ENCODE measurements at regions not wholly inside any gene's neighbourhood (a gene's known extent, or its start where the extent isn't known, plus 50 kb on each side); places are given as distances from the start of the nearest gene placed in this dataset.

GRCh38 chr13:76123548-76123947, 487.4 kb downstream of the LMO7 start:
- no peak for DNase-seq (ENCODE audit: extremely low spot score in 2 of 2)
- H3K27ac ChIP-seq, result no peak overlapping the region
- H3K27me3 ChIP-seq, result no peaks in the 10 kb centered on the region
- H3K9me3 ChIP-seq, result no peaks in the 10 kb centered on the region
- no peak overlapping the region for H3K4me3 ChIP-seq
- H3K4me1 ChIP-seq, result no peaks in the 10 kb centered on the region
- no peak for TF ChIP-seq POLR2A (IDR thresholded peaks at IDR 0.05)
- TF ChIP-seq POLR2AphosphoS5 (IDR thresholded peaks at IDR 0.05; ENCODE audit: insufficient read depth in 1 of 2, low read depth in 1 of 2), result no peak
- TF ChIP-seq CTCF (IDR thresholded peaks at IDR 0.05), result no peak
- intact Hi-C loops (cut with DNase I), result no loop called here
- H3K36me3 ChIP-seq, result no peaks in the 10 kb centered on the region

- Histone ChIP-seq H3K27ac (no peak overlapping the region), H3K9me3 (no peaks in the 10 kb centered on the region), H3K4me3 (no peak overlapping the region), H3K4me1 (no peaks in the 10 kb centered on the region), H3K36me3 (no peaks in the 10 kb centered on the region), H3K27me3 (no peaks in the 10 kb centered on the region)
- no peak for DNase-seq (ENCODE audit: extremely low spot score in 2 of 2)
- intact Hi-C loops (cut with DNase I), result no loop called here
- no peak for TF ChIP-seq POLR2AphosphoS5 (IDR thresholded peaks at IDR 0.05; ENCODE audit: insufficient read depth in 1 of 2, low read depth in 1 of 2)
- TF ChIP-seq POLR2A (IDR thresholded peaks at IDR 0.05), result no peak
- no peak for TF ChIP-seq CTCF (IDR thresholded peaks at IDR 0.05)
Measured at GRCh38 chr13:76116751-76117360, 480.7 kb downstream of the LMO7 start.

- no peak for DNase-seq (ENCODE audit: extremely low spot score in 2 of 2)
- Histone ChIP-seq H3K36me3 (no peaks in the 10 kb centered on the region), H3K9me3 (no peaks in the 10 kb centered on the region), H3K4me1 (no peaks in the 10 kb centered on the region), H3K27me3 (no peaks in the 10 kb centered on the region), H3K4me3 (no peak overlapping the region), H3K27ac (no peak overlapping the region)
- no peak for TF ChIP-seq CTCF (IDR thresholded peaks at IDR 0.05)
- TF ChIP-seq POLR2A (IDR thresholded peaks at IDR 0.05), result no peak
- TF ChIP-seq POLR2AphosphoS5 (IDR thresholded peaks at IDR 0.05; ENCODE audit: insufficient read depth in 1 of 2, low read depth in 1 of 2), result no peak
- intact Hi-C loops (cut with DNase I), result no loop called here
Measured at GRCh38 chr13:76106763-76107162, 470.6 kb downstream of the LMO7 start.

- H3K4me3 ChIP-seq, result no peak overlapping the region
- no peak overlapping the region for H3K27ac ChIP-seq
- H3K4me1 ChIP-seq, result no peaks in the 10 kb centered on the region
- H3K9me3 ChIP-seq, result no peaks in the 10 kb centered on the region
- no peak for DNase-seq (ENCODE audit: extremely low spot score in 2 of 2)
- no peaks in the 10 kb centered on the region for H3K36me3 ChIP-seq
- H3K27me3 ChIP-seq, result no peaks in the 10 kb centered on the region
- TF ChIP-seq POLR2AphosphoS5 (IDR thresholded peaks at IDR 0.05; ENCODE audit: insufficient read depth in 1 of 2, low read depth in 1 of 2), result no peak
- intact Hi-C loops (cut with DNase I), result no loop called here
Measured at GRCh38 chr13:76094645-76095044, 458.5 kb downstream of the LMO7 start.

GRCh38 chr13:76091076-76091475, 454.9 kb downstream of the LMO7 start:
- Histone ChIP-seq H3K27ac (no peak overlapping the region), H3K4me1 (no peaks in the 10 kb centered on the region), H3K4me3 (no peak overlapping the region), H3K36me3 (no peaks in the 10 kb centered on the region), H3K9me3 (no peaks in the 10 kb centered on the region), H3K27me3 (no peaks in the 10 kb centered on the region)
- intact Hi-C loops (cut with DNase I), result no loop called here
- no peak for DNase-seq (ENCODE audit: extremely low spot score in 2 of 2)
- TF ChIP-seq POLR2AphosphoS5 (IDR thresholded peaks at IDR 0.05; ENCODE audit: insufficient read depth in 1 of 2, low read depth in 1 of 2) (no peak), POLR2A (IDR thresholded peaks at IDR 0.05) (no peak), CTCF (IDR thresholded peaks at IDR 0.05) (no peak)
